ENCODE measurements at regions not wholly inside any gene's neighbourhood (a gene's known extent, or its start where the extent isn't known, plus 50 kb on each side); places are given as distances from the start of the nearest gene placed in this dataset.

DNA sequence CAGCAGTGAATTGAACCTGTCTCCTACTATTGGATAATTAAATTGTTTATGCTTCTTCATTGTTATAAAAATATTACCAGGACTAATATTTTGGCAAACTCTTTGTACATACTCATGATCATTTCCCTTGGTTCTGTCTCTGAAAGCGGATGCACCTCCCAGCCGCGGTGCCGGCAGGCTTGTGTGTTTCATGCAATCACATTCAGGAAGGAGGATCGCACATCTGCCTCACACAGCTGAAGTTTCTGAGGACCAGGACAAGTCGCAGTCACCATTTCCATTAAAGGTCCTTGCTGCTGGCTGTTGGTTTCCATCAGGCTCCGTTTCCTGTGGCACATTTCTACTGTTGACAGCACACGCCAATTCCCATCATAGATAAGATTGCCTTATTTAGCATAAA, 117.8 kb upstream of the SHH start:
- Histone ChIP-seq H4K20me1 (ENCODE audit: control insufficient read depth, insufficient read depth, low read length, poor library complexity, severe bottlenecking) (no peaks in the 10 kb centered on the region), H3K4me2 (replicated peaks; ENCODE audit: low read depth, low read length, poor library complexity, severe bottlenecking) (no peak overlapping the region), H3K36me3 (replicated peaks in 1 of 2; ENCODE audit: control extremely low read depth in 1 of 2, control insufficient read depth in 1 of 2, extremely low read depth in 1 of 2, insufficient read depth in 2 of 2, low read length in 1 of 2) (no peaks in the 10 kb centered on the region), H3K4me1 (ENCODE audit: control insufficient read depth in 2 of 2, insufficient read depth in 2 of 2, low read length in 2 of 2) (no peaks in the 10 kb centered on the region), H3K9ac (ENCODE audit: low read length) (no peak overlapping the region), H3K9me3 (ENCODE audit: control extremely low read depth in 1 of 3, control insufficient read depth in 2 of 3, insufficient read depth in 1 of 3, low read length in 2 of 3) (peaks cover 0 to 9% (median 0%) of the 10 kb centered on the region in 3 donors), H3K4me3 (ENCODE audit: control extremely low read depth in 1 of 5, extremely low read depth in 1 of 5, insufficient read depth in 1 of 5, low read depth in 2 of 5, low read length in 4 of 5) (no peak overlapping the region), H2AFZ (ENCODE audit: insufficient read depth, low read depth, low read length, poor library complexity, severe bottlenecking) (no peak overlapping the region), H3K27ac (ENCODE audit: low read length in 2 of 2) (no peak overlapping the region), H3K27me3 (replicated peaks in 1 of 4; ENCODE audit: control extremely low read depth in 1 of 4, control insufficient read depth in 3 of 4, insufficient read depth in 4 of 4, low read length in 3 of 4) (no peaks in the 10 kb centered on the region), H3K79me2 (ENCODE audit: control insufficient read depth, insufficient read depth, low read length) (no peaks in the 10 kb centered on the region)
- H3K4me3 Mint-ChIP-seq = no peak overlapping the region
- ATAC-seq (ENCODE audit: low read depth) (no peak), DNase-seq (no peak)
- ChIA-PET POLR2A (no interaction called here), CTCF (no interaction called here)
- no peak overlapping the region for H3K27ac Mint-ChIP-seq
- H3K4me1 Mint-ChIP-seq = no peaks in the 10 kb centered on the region
- whole genome bisulfite sequencing (ENCODE audit: insufficient coverage) = 94% methylated on average over 6 of the region's 8 CpGs
- peaks cover 3% of the 10 kb centered on the region for H3K9me3 Mint-ChIP-seq (ENCODE audit: insufficient read depth)
- no peak for TF ChIP-seq EZH2 (IDR thresholded peaks at IDR 0.05; ENCODE audit: borderline replicate concordance, insufficient read depth, low read depth, low read length, poor library complexity, severe bottlenecking)
- no peak for TF ChIP-seq CTCF (IDR thresholded peaks at IDR 0.05)
- intact Hi-C loops (cut with micrococcal nuclease) = no loop called here
- peaks cover 2% of the 10 kb centered on the region for H3K27me3 Mint-ChIP-seq

GRCh38 chr7:155928583-155928982, 116.3 kb upstream of the SHH start:
- no peak for TF ChIP-seq CTCF (IDR thresholded peaks at IDR 0.05)
- TF ChIP-seq EZH2 (IDR thresholded peaks at IDR 0.05; ENCODE audit: borderline replicate concordance, insufficient read depth, low read depth, low read length, poor library complexity, severe bottlenecking) = no peak
- ChIA-PET POLR2A (no interaction called here), CTCF (no interaction called here)
- no peaks in the 10 kb centered on the region for H3K4me1 Mint-ChIP-seq
- H3K4me3 ChIP-seq (ENCODE audit: control extremely low read depth in 1 of 5, extremely low read depth in 1 of 5, insufficient read depth in 1 of 5, low read depth in 2 of 5, low read length in 4 of 5) = no peak overlapping the region
- ATAC-seq (ENCODE audit: low read depth) = no peak
- H3K79me2 ChIP-seq (ENCODE audit: control insufficient read depth, insufficient read depth, low read length) = no peaks in the 10 kb centered on the region
- peaks cover 2% of the 10 kb centered on the region for H3K27me3 Mint-ChIP-seq
- H3K4me3 Mint-ChIP-seq = no peak overlapping the region
- H3K36me3 ChIP-seq (replicated peaks in 1 of 2; ENCODE audit: control extremely low read depth in 1 of 2, control insufficient read depth in 1 of 2, extremely low read depth in 1 of 2, insufficient read depth in 2 of 2, low read length in 1 of 2) = no peaks in the 10 kb centered on the region
- H3K9me3 ChIP-seq (ENCODE audit: control extremely low read depth in 1 of 3, control insufficient read depth in 2 of 3, insufficient read depth in 1 of 3, low read length in 2 of 3) = peaks cover 0 to 9% (median 0%) of the 10 kb centered on the region in 3 donors
- no peak overlapping the region for H2AFZ ChIP-seq (ENCODE audit: insufficient read depth, low read depth, low read length, poor library complexity, severe bottlenecking)
- H4K20me1 ChIP-seq (ENCODE audit: control insufficient read depth, insufficient read depth, low read length, poor library complexity, severe bottlenecking) = no peaks in the 10 kb centered on the region
- no peak overlapping the region for H3K27ac ChIP-seq (ENCODE audit: low read length in 2 of 2)
- WGBS (ENCODE audit: insufficient coverage) = 84% methylated on average over 12 of the region's 13 CpGs
- no peak for DNase-seq
- H3K9me3 Mint-ChIP-seq (ENCODE audit: insufficient read depth) = no peaks in the 10 kb centered on the region
- H3K4me1 ChIP-seq (ENCODE audit: control insufficient read depth in 2 of 2, insufficient read depth in 2 of 2, low read length in 2 of 2) = no peaks in the 10 kb centered on the region
- H3K9ac ChIP-seq (ENCODE audit: low read length) = no peak overlapping the region
- intact Hi-C loops (cut with micrococcal nuclease) = no loop called here
- no peak overlapping the region for H3K27ac Mint-ChIP-seq
- H3K4me2 ChIP-seq (replicated peaks; ENCODE audit: low read depth, low read length, poor library complexity, severe bottlenecking) = no peak overlapping the region
- no peaks in the 10 kb centered on the region for H3K27me3 ChIP-seq (replicated peaks in 1 of 4; ENCODE audit: control extremely low read depth in 1 of 4, control insufficient read depth in 3 of 4, insufficient read depth in 4 of 4, low read length in 3 of 4)

Data from B cell (primary cell).